H1 (cell line): ENCODE measurements at regions not wholly inside any gene's neighbourhood (a gene's known extent, or its start where the extent isn't known, plus 50 kb on each side); places are given as distances from the start of the nearest gene placed in this dataset.

Source experiments
- CTCF ChIA-PET: fragments of 300-600 bp; sonication (Branson Sonifier 250); formaldehyde crosslinking; loops from one replicate; lab custom pipeline; 2021; ENCODE audit not compliant: partially characterized antibody; lab: Charles Lee
- POLR2A ChIA-PET: fragments of 300-600 bp; sonication (Branson Sonifier 250); formaldehyde crosslinking; loops from one replicate; lab custom pipeline; 2021; ENCODE audit warnings: inconsistent platforms; ENCODE audit not compliant: partially characterized antibody; lab: Charles Lee
- DNase-seq, 2 experiments: peaks; one replicate each; pipeline versions ENCODE4 v3.0.0 to v3.0.0-alpha.2; 2010 to 2022; ENCODE audit warnings: low spot score in 2 of 2, low read depth in 1 of 2, mixed read lengths in 1 of 2
- FAIRE-seq: peaks from 2 replicates; lab custom pipeline; 2011; peaks lifted over from hg19 to GRCh38; lab: Jason Lieb, UNC
- H2AFZ ChIP-seq: 2 replicates; pipeline ENCODE4 v1.8.1; 2012; ENCODE audit warnings: low read length, inconsistent platforms
- H2AK5ac ChIP-seq: 2 replicates; pipeline ENCODE4 v1.6.1; 2013; ENCODE audit warnings: low read depth, low read length
- H2BK120ac ChIP-seq: replicated peaks from 2 replicates; pipeline ENCODE3; 2013; ENCODE audit warnings: low read depth, low read length, inconsistent platforms
- H2BK12ac ChIP-seq: 2 replicates; pipeline ENCODE4 v1.6.1; 2013; ENCODE audit warnings: low read depth, low read length
- H2BK15ac ChIP-seq: 2 replicates; pipeline ENCODE4 v1.6.1; 2013; ENCODE audit warnings: low read length
- H2BK20ac ChIP-seq: 2 replicates; pipeline ENCODE4 v1.6.1; 2013; ENCODE audit warnings: low read length
- H2BK5ac ChIP-seq: 2 replicates; pipeline ENCODE4 v1.6.1; 2013; ENCODE audit warnings: low read depth, low read length
- H3K14ac ChIP-seq: 2 replicates; pipeline ENCODE4 v1.6.1; 2013; ENCODE audit warnings: inconsistent platforms; ENCODE audit not compliant: insufficient read length
- H3K18ac ChIP-seq: 2 replicates; pipeline ENCODE4 v1.6.1; 2013; ENCODE audit warnings: low read length; ENCODE audit errors: extremely low read depth
- H3K23ac ChIP-seq: 2 replicates; pipeline ENCODE4 v1.6.1; 2013; ENCODE audit warnings: inconsistent platforms; ENCODE audit not compliant: insufficient read length
- H3K23me2 ChIP-seq: 2 replicates; pipeline ENCODE4 v1.6.1; 2013; ENCODE audit warnings: low read depth, low read length
- H3K27ac ChIP-seq: 2 replicates; pipeline ENCODE4 v1.6.1; 2011; ENCODE audit warnings: low read depth, low read length, inconsistent platforms
- H3K27me3 ChIP-seq, 4 experiments: replicated peaks in 1 of 4; 1 replicate in 1 of 4; 2 replicates in 3 of 4; pipeline versions ENCODE4 v1.6.1 to v1.8.1; 2011 to 2013; ENCODE audit warnings: low read length in 3 of 4, mild to moderate bottlenecking in 3 of 4, inconsistent platforms in 2 of 4, mixed read lengths in 2 of 4, moderate library complexity in 1 of 4; ENCODE audit not compliant: control insufficient read depth in 3 of 4, insufficient read depth in 3 of 4; ENCODE audit errors: extremely low read depth in 1 of 4
- H3K36me3 ChIP-seq, 4 experiments: 2 replicates each; pipeline versions ENCODE4 v1.6.1 to v1.8.1; 2011 to 2013; ENCODE audit warnings: mild to moderate bottlenecking in 4 of 4, low read length in 3 of 4, moderate library complexity in 2 of 4, control low read depth in 1 of 4, inconsistent platforms in 1 of 4; ENCODE audit not compliant: insufficient read depth in 4 of 4, control insufficient read depth in 2 of 4
- H3K4ac ChIP-seq: replicated peaks from 2 replicates; pipeline ENCODE3; 2013; ENCODE audit warnings: low read length, low read depth, mixed read lengths, inconsistent platforms; ENCODE audit not compliant: insufficient read length
- H3K4me1 ChIP-seq, 4 experiments: replicated peaks in 1 of 4; 1 replicate in 1 of 4; 2 replicates in 3 of 4; pipeline versions ENCODE4 v1.6.1 to v1.8.1; 2011 to 2013; ENCODE audit warnings: low read length in 3 of 4, inconsistent platforms in 2 of 4, mixed read lengths in 1 of 4; ENCODE audit not compliant: insufficient read depth in 4 of 4, control insufficient read depth in 3 of 4
- H3K4me2 ChIP-seq, 2 experiments: 2 replicates each; pipeline versions ENCODE4 v1.6.1 to v1.8.1; 2011 to 2013; ENCODE audit warnings: low read depth in 2 of 2, low read length in 2 of 2, control low read depth in 1 of 2, inconsistent platforms in 1 of 2, mild to moderate bottlenecking in 1 of 2; ENCODE audit not compliant: insufficient read depth in 1 of 2
- H3K4me3 ChIP-seq, 4 experiments: fragments of 200-600, 300-600 bp in 1 of 4; sonication (generic), shearing (Covaris generic), sonication (Bioruptor Twin) in 1 of 4; 2 replicates each; pipeline versions ENCODE4 v1.5.1 to v1.8.1; 2011 to 2016; ENCODE audit warnings: low read length in 4 of 4, low read depth in 3 of 4, control low read depth in 2 of 4, inconsistent platforms in 2 of 4, mild to moderate bottlenecking in 2 of 4, mixed read lengths in 1 of 4, moderate library complexity in 1 of 4; ENCODE audit not compliant: insufficient read depth in 2 of 4; ENCODE audit errors: extremely low read depth in 1 of 4
- H3K56ac ChIP-seq: replicated peaks from 2 replicates; pipeline ENCODE3; 2013; ENCODE audit warnings: low read depth, mild to moderate bottlenecking, mixed read lengths, low read length, inconsistent platforms; ENCODE audit not compliant: insufficient read length
- H3K79me1 ChIP-seq: 2 replicates; pipeline ENCODE4 v1.6.1; 2013; ENCODE audit warnings: low read depth, low read length, control low read depth
- H3K79me2 ChIP-seq, 2 experiments: 2 replicates each; pipeline versions ENCODE4 v1.6.1 to v1.8.1; 2012 to 2013; ENCODE audit warnings: low read length in 2 of 2, mild to moderate bottlenecking in 2 of 2, inconsistent platforms in 1 of 2; ENCODE audit not compliant: insufficient read depth in 2 of 2, control insufficient read depth in 1 of 2
- H3K9ac ChIP-seq, 4 experiments: replicated peaks in 1 of 4; 1 replicate in 1 of 4; 2 replicates in 3 of 4; pipeline versions ENCODE4 v1.6.1 to v1.8.1; 2011 to 2013; ENCODE audit warnings: low read depth in 3 of 4, low read length in 3 of 4, control low read depth in 2 of 4, mild to moderate bottlenecking in 2 of 4, moderate library complexity in 2 of 4, inconsistent platforms in 1 of 4; ENCODE audit errors: extremely low read depth in 1 of 4
- H3K9me3 ChIP-seq, 2 experiments: 2 replicates each; pipeline versions ENCODE4 v1.6.1 to v1.8.1; 2012 to 2013; ENCODE audit warnings: mild to moderate bottlenecking in 2 of 2, moderate library complexity in 2 of 2, control low read depth in 1 of 2, inconsistent platforms in 1 of 2, low read depth in 1 of 2, low read length in 1 of 2, mixed read lengths in 1 of 2; ENCODE audit not compliant: insufficient read depth in 2 of 2
- H4K20me1 ChIP-seq, 2 experiments: replicated peaks in 1 of 2; 2 replicates each; pipeline versions ENCODE3 to v1.8.1; 2011 to 2013; ENCODE audit warnings: inconsistent platforms in 2 of 2, low read length in 2 of 2, mild to moderate bottlenecking in 1 of 2; ENCODE audit not compliant: insufficient read depth in 2 of 2, control insufficient read depth in 1 of 2
- H4K5ac ChIP-seq: 2 replicates; pipeline ENCODE4 v1.6.1; 2013; ENCODE audit warnings: low read length, low read depth, mixed read lengths, inconsistent platforms; ENCODE audit not compliant: insufficient read length
- H4K8ac ChIP-seq: 2 replicates; pipeline ENCODE4 v1.8.0; 2013; ENCODE audit warnings: mild to moderate bottlenecking, moderate library complexity, low read length, inconsistent platforms; ENCODE audit not compliant: insufficient read depth; ENCODE audit errors: extremely low read depth
- H4K91ac ChIP-seq: replicated peaks from 2 replicates; pipeline ENCODE3; 2013; ENCODE audit warnings: low read length, mixed read lengths, inconsistent platforms; ENCODE audit not compliant: insufficient read length
- BRCA1 ChIP-seq: IDR thresholded peaks from 2 replicates; pipeline ENCODE4 v1.6.1; 2012; ENCODE audit warnings: low read depth, low read length, improper control_type of control experiment
- CBX8 ChIP-seq: fragments of 300-800, 300-1000 bp; sonication (generic); IDR thresholded peaks from 2 replicates; pipeline ENCODE4 v1.7.1; 2016; ENCODE audit warnings: low read depth, low read length, borderline replicate concordance
- EP300 ChIP-seq, 2 experiments: IDR thresholded peaks; 1 replicate in 1 of 2; 2 replicates in 1 of 2; pipeline ENCODE4 v1.6.1; 2011 to 2012; ENCODE audit warnings: low read depth in 2 of 2, low read length in 2 of 2, mild to moderate bottlenecking in 2 of 2, borderline replicate concordance in 1 of 2, inconsistent platforms in 1 of 2, moderate library complexity in 1 of 2
- KDM1A ChIP-seq: fragments of 200-600, 300-600 bp; sonication (generic); IDR thresholded peaks from 2 replicates; pipeline ENCODE4 v1.7.1; 2016; ENCODE audit warnings: mild to moderate bottlenecking, low read length, borderline replicate concordance
- RAD21 ChIP-seq, 2 experiments: IDR thresholded peaks in 1 of 2; conservative IDR thresholded peaks in 1 of 2; 2 replicates each; pipeline ENCODE4 v1.6.1; 2011; ENCODE audit warnings: low read depth in 2 of 2, low read length in 2 of 2, improper control_type of control experiment in 1 of 2, inconsistent platforms in 1 of 2, mild to moderate bottlenecking in 1 of 2, moderate library complexity in 1 of 2
- RFX5 ChIP-seq: IDR thresholded peaks from 2 replicates; pipeline ENCODE4 v1.6.1; 2011; ENCODE audit warnings: low read depth, low read length, improper control_type of control experiment, borderline replicate concordance
- RNF2 ChIP-seq: fragments of 200-900, 300-1000 bp; sonication (generic); IDR thresholded peaks from 2 replicates; pipeline ENCODE4 v1.7.1; 2016; ENCODE audit warnings: borderline replicate concordance, low read depth, mild to moderate bottlenecking, antibody characterized with exemption, low read length; ENCODE audit not compliant: poor library complexity, severe bottlenecking; ENCODE audit errors: missing control alignments
- SIN3A ChIP-seq, 2 experiments: IDR thresholded peaks in 1 of 2; conservative IDR thresholded peaks in 1 of 2; 2 replicates each; pipeline ENCODE4 v1.6.1; 2011 to 2012; ENCODE audit warnings: low read length in 2 of 2, improper control_type of control experiment in 1 of 2, low read depth in 1 of 2, mild to moderate bottlenecking in 1 of 2
- SP2 ChIP-seq: IDR thresholded peaks from 2 replicates; pipeline ENCODE4 v1.6.1; 2012; ENCODE audit warnings: mild to moderate bottlenecking, low read length, inconsistent platforms
- SUZ12 ChIP-seq: fragments of 200-600 bp; sonication (generic); IDR thresholded peaks from 2 replicates; pipeline ENCODE4 v1.6.1; 2012; ENCODE audit warnings: mild to moderate bottlenecking, inconsistent platforms, low read length, moderate library complexity, mixed read lengths
- TAF1 ChIP-seq: IDR thresholded peaks from 2 replicates; pipeline ENCODE4 v1.6.1; 2011; ENCODE audit warnings: mild to moderate bottlenecking, low read depth, low read length
- TBP ChIP-seq: IDR thresholded peaks from 2 replicates; pipeline ENCODE4 v1.6.1; 2011; ENCODE audit warnings: low read depth, low read length, improper control_type of control experiment
- WGBS, 2 experiments: shearing (Covaris generic) in 1 of 2; methylation state at CpG; one replicate each; pipeline versions ENCODE4 v1.1.6 to v1.1.7; 2013 to 2015; ENCODE audit warnings: low lambda C conversion rate in 2 of 2, mixed read lengths in 2 of 2, inconsistent platforms in 1 of 2, low coverage in 1 of 2, missing lambda C conversion rate in 1 of 2; ENCODE audit not compliant: insufficient replicate concordance in 2 of 2, insufficient coverage in 1 of 2, insufficient read length in 1 of 2; ENCODE audit errors: extremely low coverage in 1 of 2, missing lambda C conversion rate in 1 of 2; 5-methylcytosine and 5-hydroxymethylcytosine counted together
- TF ChIP-seq, protein P1 (sequence below): IDR thresholded peaks from 2 replicates; pipeline ENCODE4 v1.6.1; 2012; ENCODE audit warnings: inconsistent platforms

GRCh38 chr2:153004627-153005026 lies 286.2 kb downstream of the ARL6IP6 start:
- H2BK20ac ChIP-seq, result no peak overlapping the region
- POLR2A ChIA-PET, result no interaction called here
- H3K27me3 ChIP-seq, result no peaks in the 10 kb centered on the region
- no peak overlapping the region for H3K27ac ChIP-seq
- H4K91ac ChIP-seq, result no peak overlapping the region
- no peak overlapping the region for H4K5ac ChIP-seq
- CTCF ChIA-PET, result interaction anchor here (1.1 kb wide), 1 partner anchor 79 kb away, joined by 3 read pairs; no protein-coding TSS in a partner anchor
- no peak for FAIRE-seq
- H3K56ac ChIP-seq, result no peak overlapping the region
- H2BK5ac ChIP-seq, result no peak overlapping the region
- H3K9me3 ChIP-seq, result no peaks in the 10 kb centered on the region
- no peaks in the 10 kb centered on the region for H3K4me1 ChIP-seq
- no peak overlapping the region for H3K4me3 ChIP-seq
- no peaks in the 10 kb centered on the region for H3K36me3 ChIP-seq
- no peak overlapping the region for H3K18ac ChIP-seq
- DNase-seq, result no peak
- H3K9ac ChIP-seq, result no peak overlapping the region
- H4K8ac ChIP-seq, result no peak overlapping the region
- no peak overlapping the region for H2AK5ac ChIP-seq
- no peak overlapping the region for H3K4ac ChIP-seq
- no peaks in the 10 kb centered on the region for H3K79me2 ChIP-seq
- H2BK120ac ChIP-seq, result no peak overlapping the region
- 91% methylated on average over 3 of the region's 3 CpGs; no CpG with 5 or more reads in 1 of the 2 experiments for WGBS, 2 experiments
- no peaks in the 10 kb centered on the region for H3K79me1 ChIP-seq
- H3K23me2 ChIP-seq, result no peaks in the 10 kb centered on the region
- H3K14ac ChIP-seq, result no peak overlapping the region
- no peaks in the 10 kb centered on the region for H4K20me1 ChIP-seq
- H3K4me2 ChIP-seq, result no peak overlapping the region
- no peak overlapping the region for H2BK12ac ChIP-seq
- no peak overlapping the region for H2BK15ac ChIP-seq
- H3K23ac ChIP-seq, result no peak overlapping the region
- H2AFZ ChIP-seq, result no peak overlapping the region
- no peak for TF ChIP-seq SUZ12
- TF ChIP-seq CBX8, result no peak
- TF ChIP-seq, protein P1, sequence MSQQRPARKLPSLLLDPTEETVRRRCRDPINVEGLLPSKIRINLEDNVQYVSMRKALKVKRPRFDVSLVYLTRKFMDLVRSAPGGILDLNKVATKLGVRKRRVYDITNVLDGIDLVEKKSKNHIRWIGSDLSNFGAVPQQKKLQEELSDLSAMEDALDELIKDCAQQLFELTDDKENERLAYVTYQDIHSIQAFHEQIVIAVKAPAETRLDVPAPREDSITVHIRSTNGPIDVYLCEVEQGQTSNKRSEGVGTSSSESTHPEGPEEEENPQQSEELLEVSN, result no peak
- no peak for TF ChIP-seq SP2
- TF ChIP-seq EP300 (IDR thresholded peaks at IDR 0.05; ENCODE audit: borderline replicate concordance in 1 of 2, low read depth in 2 of 2, low read length in 2 of 2), result no peak
- no peak for TF ChIP-seq KDM1A
- no peak for TF ChIP-seq TAF1
- TF ChIP-seq RNF2, result no peak
- TF ChIP-seq TBP, result no peak
- no peak for TF ChIP-seq BRCA1
- TF ChIP-seq SIN3A (conservative IDR thresholded peaks at IDR 0.05 in 1 of 2, IDR thresholded peaks at IDR 0.05 in 1 of 2; ENCODE audit: low read depth in 1 of 2, low read length in 2 of 2), result no peak
- TF ChIP-seq RFX5, result no peak
- no peak for TF ChIP-seq RAD21 (IDR thresholded peaks at IDR 0.05 in 1 of 2, conservative IDR thresholded peaks at IDR 0.05 in 1 of 2; ENCODE audit: low read depth in 2 of 2, low read length in 2 of 2)
